Tibial artery (tissue), 4 donors: ENCODE measurements at regions not wholly inside any gene's neighbourhood (a gene's known extent, or its start where the extent isn't known, plus 50 kb on each side); places are given as distances from the start of the nearest gene placed in this dataset.

Experiments
- DNase-seq, 2 donors: peaks; one replicate each; pipeline ENCODE4 v3.0.0-alpha.2; 2019
- H3K27ac ChIP-seq, 2 donors: fragments of 200-600 bp; sonication (generic) in 1 of 2; 1 replicate in 1 of 2; 2 replicates in 1 of 2; pipeline ENCODE4 v1.5.1; 2018 to 2019; ENCODE audit warnings: mild to moderate bottlenecking in 1 of 2
- H3K27me3 ChIP-seq, 2 donors: fragments of 200-600 bp; sonication (generic) in 1 of 2; one replicate each; pipeline versions ENCODE4 v1.5.1 to v1.6.0; 2016 to 2019
- H3K36me3 ChIP-seq, 3 donors: fragments of 200-600 bp; sonication (generic) in 2 of 3; one replicate each; pipeline ENCODE4 v1.5.1; 2016 to 2019; ENCODE audit warnings: mild to moderate bottlenecking in 2 of 3
- H3K4me1 ChIP-seq, 4 donors: fragments of 200-600 bp; sonication (generic) in 2 of 4; 1 replicate in 3 of 4; 2 replicates in 1 of 4; pipeline ENCODE4 v1.5.1; 2016 to 2019
- H3K4me3 ChIP-seq, 2 donors: fragments of 200-600 bp; sonication (generic) in 1 of 2; 1 replicate in 1 of 2; 2 replicates in 1 of 2; pipeline ENCODE4 v1.5.1; 2018 to 2019; ENCODE audit warnings: mild to moderate bottlenecking in 2 of 2
- H3K9me3 ChIP-seq, 3 donors: fragments of 200-600 bp; sonication (generic) in 1 of 3; one replicate each; pipeline ENCODE4 v1.5.1; 2016 to 2019
- CTCF ChIP-seq, 2 experiments: fragments of 200-600 bp in 1 of 2; fragments of 450-650 bp in 1 of 2; IDR thresholded peaks; one replicate each; pipeline ENCODE4 v1.5.1; 2017 to 2019; ENCODE audit warnings: antibody characterized with exemption in 2 of 2, mild to moderate bottlenecking in 1 of 2, moderate library complexity in 1 of 2
- intact Hi-C: fragments of 100-400 bp; cut with DNase I; formaldehyde crosslinking; loops from one replicate; pipeline ENCODE4 v1.15.0; 2023; ENCODE audit warnings: low total_unique reads

- intact Hi-C loops: no loop called here
- Histone ChIP-seq H3K27ac (no peak overlapping the region), H3K9me3 (peaks cover 0 to 4% (median 0%) of the 10 kb centered on the region in 3 donors), H3K27me3 (no peaks in the 10 kb centered on the region), H3K4me3 (no peak overlapping the region), H3K36me3 (no peaks in the 10 kb centered on the region), H3K4me1 (no peaks in the 10 kb centered on the region)
- no peak for TF ChIP-seq CTCF (IDR thresholded peaks at IDR 0.05)
- peak in 1 of 2 donors; percentile 40 for DNase-seq
Measured at GRCh38 chr3:189056646-189057335, 115.0 kb upstream of the TPRG1 start.

DNA sequence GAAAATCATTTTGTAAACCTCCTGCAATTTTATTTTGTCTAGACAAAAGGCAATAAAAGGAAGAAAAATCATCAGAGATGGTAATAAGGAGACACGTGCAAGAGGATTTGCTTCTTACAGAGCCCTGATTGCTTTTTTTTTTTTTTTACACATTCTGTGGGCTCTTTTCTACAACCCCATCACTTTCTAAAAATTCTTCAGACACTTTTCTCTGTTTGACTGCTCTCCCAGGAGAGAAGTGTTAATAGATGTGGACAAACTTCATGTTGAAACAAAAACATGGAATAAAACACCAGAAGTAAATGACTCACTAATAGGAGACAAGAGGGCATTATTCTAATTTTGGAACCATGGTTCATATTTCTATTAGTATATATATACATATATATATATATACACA is 114.4 kb upstream of the TPRG1 start:
- Histone ChIP-seq H3K36me3 (no peaks in the 10 kb centered on the region), H3K4me3 (no peak overlapping the region), H3K9me3 (peaks cover 0 to 6% (median 0%) of the 10 kb centered on the region in 3 donors), H3K4me1 (no peaks in the 10 kb centered on the region), H3K27ac (no peak overlapping the region), H3K27me3 (no peaks in the 10 kb centered on the region)
- no peak for DNase-seq
- TF ChIP-seq CTCF (IDR thresholded peaks at IDR 0.05): no peak
- intact Hi-C loops: no loop called here

DNA sequence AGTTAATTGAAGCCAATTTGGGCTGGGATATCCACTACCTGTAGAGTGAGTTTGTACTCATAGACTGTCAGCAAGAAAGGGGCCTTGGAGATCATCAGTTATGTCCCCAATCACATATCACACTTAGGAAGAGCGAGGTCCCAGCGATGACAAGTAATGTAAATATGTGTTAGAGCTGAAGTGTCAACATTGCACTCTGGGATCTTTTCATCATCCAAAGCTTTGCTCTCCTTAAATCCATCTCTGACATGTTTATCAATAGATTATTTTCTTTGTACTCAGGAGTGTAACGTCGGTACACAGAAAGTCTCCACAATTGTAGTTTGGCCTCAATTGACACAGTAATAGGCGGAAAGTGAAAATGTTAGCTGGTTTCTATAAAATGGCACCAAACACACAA is 113.7 kb upstream of the TPRG1 start:
- no peaks in the 10 kb centered on the region for H3K4me1 ChIP-seq
- H3K9me3 ChIP-seq: peaks cover 0 to 12% (median 0%) of the 10 kb centered on the region in 3 donors
- H3K4me3 ChIP-seq: no peak overlapping the region
- TF ChIP-seq CTCF (IDR thresholded peaks at IDR 0.05): no peak
- intact Hi-C loops: no loop called here
- H3K27ac ChIP-seq: no peak overlapping the region
- no peak for DNase-seq
- no peaks in the 10 kb centered on the region for H3K27me3 ChIP-seq
- H3K36me3 ChIP-seq: no peaks in the 10 kb centered on the region

- Histone ChIP-seq H3K9me3 (peaks cover 0 to 4% (median 0%) of the 10 kb centered on the region in 3 donors), H3K36me3 (no peaks in the 10 kb centered on the region), H3K4me3 (no peak overlapping the region), H3K27me3 (no peaks in the 10 kb centered on the region), H3K4me1 (no peaks in the 10 kb centered on the region), H3K27ac (no peak overlapping the region)
- intact Hi-C loops: no loop called here
- TF ChIP-seq CTCF (IDR thresholded peaks at IDR 0.05): no peak
- DNase-seq: no peak
Measured at GRCh38 chr3:189070965-189071364, 100.8 kb upstream of the TPRG1 start.

- Histone ChIP-seq H3K4me1 (no peaks in the 10 kb centered on the region), H3K4me3 (no peak overlapping the region), H3K36me3 (no peaks in the 10 kb centered on the region), H3K27me3 (no peaks in the 10 kb centered on the region), H3K27ac (no peak overlapping the region), H3K9me3 (peaks cover 0 to 4% (median 0%) of the 10 kb centered on the region in 3 donors)
- TF ChIP-seq CTCF (IDR thresholded peaks at IDR 0.05): no peak
- intact Hi-C loops: no loop called here
- DNase-seq: no peak
Measured at GRCh38 chr3:189071446-189071845, 100.3 kb upstream of the TPRG1 start.
